Uterus (tissue), 2 donors: ENCODE measurements at regions not wholly inside any gene's neighbourhood (a gene's known extent, or its start where the extent isn't known, plus 50 kb on each side); places are given as distances from the start of the nearest gene placed in this dataset.

ENCODE experiments used
- POLR2A ChIP-seq, 2 donors: fragments of 450-650 bp; IDR thresholded peaks; one replicate each; pipeline ENCODE4 v1.6.1; 2016; ENCODE audit warnings: antibody characterized with exemption in 2 of 2, mild to moderate bottlenecking in 1 of 2, moderate library complexity in 1 of 2
- TF ChIP-seq, protein P1 (sequence below), 4 experiments: fragments of 200-600 bp in 2 of 4; fragments of 450-650 bp in 2 of 4; sonication (generic) in 2 of 4; IDR thresholded peaks; one replicate each; pipeline ENCODE4 v1.5.1; 2016 to 2019; ENCODE audit warnings: antibody characterized with exemption in 4 of 4, mild to moderate bottlenecking in 2 of 4, moderate library complexity in 1 of 4

DNA sequence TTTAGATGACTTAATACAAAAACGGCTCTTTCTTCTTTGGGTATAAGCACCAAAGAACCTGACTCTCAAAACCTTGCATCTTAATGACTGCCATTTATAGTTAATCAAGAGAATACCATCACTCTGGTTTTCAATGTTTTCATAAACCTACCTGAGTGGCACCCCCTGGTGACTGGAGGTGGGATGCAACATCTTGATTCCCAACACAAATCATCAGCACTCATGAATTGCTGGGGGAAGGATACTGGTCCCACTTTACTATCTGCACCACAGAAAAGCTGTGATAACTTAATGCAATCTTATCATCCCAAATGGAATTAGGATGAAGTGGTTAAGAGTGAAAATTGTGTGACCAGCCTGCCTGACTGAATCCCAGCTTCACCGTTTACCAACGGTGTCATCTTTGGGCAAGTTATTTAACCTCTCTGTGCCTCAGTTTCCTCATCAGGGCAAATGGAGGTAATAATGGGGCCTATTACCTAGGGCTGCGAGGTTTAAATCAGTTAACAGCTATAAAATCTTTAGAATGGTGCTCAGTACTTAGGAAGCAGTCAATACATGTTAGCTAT, 366.4 kb downstream of the KLF12 start:
- TF ChIP-seq, protein P1, sequence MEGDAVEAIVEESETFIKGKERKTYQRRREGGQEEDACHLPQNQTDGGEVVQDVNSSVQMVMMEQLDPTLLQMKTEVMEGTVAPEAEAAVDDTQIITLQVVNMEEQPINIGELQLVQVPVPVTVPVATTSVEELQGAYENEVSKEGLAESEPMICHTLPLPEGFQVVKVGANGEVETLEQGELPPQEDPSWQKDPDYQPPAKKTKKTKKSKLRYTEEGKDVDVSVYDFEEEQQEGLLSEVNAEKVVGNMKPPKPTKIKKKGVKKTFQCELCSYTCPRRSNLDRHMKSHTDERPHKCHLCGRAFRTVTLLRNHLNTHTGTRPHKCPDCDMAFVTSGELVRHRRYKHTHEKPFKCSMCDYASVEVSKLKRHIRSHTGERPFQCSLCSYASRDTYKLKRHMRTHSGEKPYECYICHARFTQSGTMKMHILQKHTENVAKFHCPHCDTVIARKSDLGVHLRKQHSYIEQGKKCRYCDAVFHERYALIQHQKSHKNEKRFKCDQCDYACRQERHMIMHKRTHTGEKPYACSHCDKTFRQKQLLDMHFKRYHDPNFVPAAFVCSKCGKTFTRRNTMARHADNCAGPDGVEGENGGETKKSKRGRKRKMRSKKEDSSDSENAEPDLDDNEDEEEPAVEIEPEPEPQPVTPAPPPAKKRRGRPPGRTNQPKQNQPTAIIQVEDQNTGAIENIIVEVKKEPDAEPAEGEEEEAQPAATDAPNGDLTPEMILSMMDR (IDR thresholded peaks at IDR 0.05): no peak
- TF ChIP-seq POLR2A (IDR thresholded peaks at IDR 0.05): no peak
